T-cell (primary cell): ENCODE measurements at regions not wholly inside any gene's neighbourhood (a gene's known extent, or its start where the extent isn't known, plus 50 kb on each side); places are given as distances from the start of the nearest gene placed in this dataset.
"Not testable (repeated sequence)": the region's sequence is repeated elsewhere in the genome, so short reads cannot be mapped to it uniquely, and the experiment has no call there.

Source experiments
- ATAC-seq, 4 experiments: fragments of 200-7000 bp in 3 of 4; fragments of 150-1000 bp in 1 of 4; cut with Tn5 transposase; replicated peaks in 1 of 4; 1 replicate in 3 of 4; 2 replicates in 1 of 4; pipeline ENCODE4 v1.10.0; 2021; ENCODE audit warnings: moderate library complexity in 3 of 4, mild to moderate bottlenecking in 2 of 4, moderate number of reproducible peaks in 1 of 4
- CTCF ChIA-PET, 2 donors: fragments of 300-600 bp; sonication (Branson Sonifier 250); formaldehyde crosslinking; loops; one replicate each; lab custom pipeline; 2022; ENCODE audit warnings: antibody characterized with exemption in 2 of 2; lab: Charles Lee
- POLR2A ChIA-PET, 2 donors: fragments of 300-600 bp; sonication (Branson Sonifier 250); formaldehyde crosslinking; loops; one replicate each; lab custom pipeline; 2022; ENCODE audit warnings: antibody characterized with exemption in 2 of 2; lab: Charles Lee
- DNase-seq, 35 experiments: peaks; one replicate each; pipeline versions ENCODE4 v3.0.0 to v3.0.0-alpha.2; 2013 to 2023
- H3K27ac ChIP-seq: one replicate; pipeline ENCODE4 v1.5.1; 2013; ENCODE audit warnings: low read length
- H3K27me3 ChIP-seq, 2 experiments: replicated peaks in 1 of 2; 1 replicate in 1 of 2; 2 replicates in 1 of 2; pipeline versions ENCODE4 v1.6.1 to v1.7.0; 2013; ENCODE audit warnings: low read length in 1 of 2, mixed read lengths in 1 of 2; ENCODE audit not compliant: control insufficient read depth in 2 of 2, insufficient read depth in 2 of 2; ENCODE audit errors: extremely low read depth in 1 of 2
- H3K36me3 ChIP-seq, 2 donors: 1 replicate in 1 of 2; 2 replicates in 1 of 2; pipeline versions ENCODE4 v1.6.1 to v1.7.0; 2013; ENCODE audit warnings: low read length in 1 of 2; ENCODE audit not compliant: control insufficient read depth in 2 of 2, insufficient read depth in 1 of 2; ENCODE audit errors: extremely low read depth in 1 of 2
- H3K4me1 ChIP-seq, 2 experiments: 1 replicate in 1 of 2; 2 replicates in 1 of 2; pipeline versions ENCODE4 v1.6.1 to v1.7.0; 2013; ENCODE audit warnings: low read length in 2 of 2, mixed read lengths in 1 of 2; ENCODE audit not compliant: insufficient read depth in 2 of 2, control insufficient read depth in 1 of 2; ENCODE audit errors: extremely low read depth in 1 of 2
- H3K4me3 ChIP-seq, 2 donors: 1 replicate in 1 of 2; 2 replicates in 1 of 2; pipeline versions ENCODE4 v1.5.1 to v1.7.0; 2013; ENCODE audit warnings: mild to moderate bottlenecking in 2 of 2, low read length in 1 of 2, moderate library complexity in 1 of 2; ENCODE audit not compliant: control insufficient read depth in 1 of 2; ENCODE audit errors: extremely low read depth in 1 of 2
- H3K9me3 ChIP-seq: 2 replicates; pipeline ENCODE4 v1.7.0; 2013
- H3K27ac Mint-ChIP-seq, 2 donors: one replicate each; pipeline ENCODE4 v1.8.0; 2020 to 2021; ENCODE audit warnings: mild to moderate bottlenecking in 2 of 2, mixed read lengths in 2 of 2
- H3K27me3 Mint-ChIP-seq, 2 donors: one replicate each; pipeline ENCODE4 v1.8.0; 2021 to 2022; ENCODE audit warnings: mixed read lengths in 2 of 2
- H3K36me3 Mint-ChIP-seq: one replicate; pipeline ENCODE4 v1.8.0; 2021; ENCODE audit warnings: mixed read lengths
- H3K4me1 Mint-ChIP-seq, 3 donors: one replicate each; pipeline ENCODE4 v1.8.0; 2020 to 2022; ENCODE audit warnings: mixed read lengths in 3 of 3, mild to moderate bottlenecking in 1 of 3
- H3K4me3 Mint-ChIP-seq, 3 donors: one replicate each; pipeline ENCODE4 v1.8.0; 2020 to 2022; ENCODE audit warnings: mild to moderate bottlenecking in 3 of 3, mixed read lengths in 3 of 3, moderate library complexity in 3 of 3
- H3K9me3 Mint-ChIP-seq, 3 donors: one replicate each; pipeline ENCODE4 v1.8.0; 2020 to 2022; ENCODE audit warnings: mixed read lengths in 3 of 3
- WGBS: methylation state at CpG from one replicate; pipeline ENCODE4 v1.1.5; 2013; ENCODE audit warnings: missing lambda C conversion rate; ENCODE audit not compliant: insufficient coverage; 5-methylcytosine and 5-hydroxymethylcytosine counted together

- H3K9me3 ChIP-seq, result no peaks in the 10 kb centered on the region
- Mint-ChIP-seq H3K36me3 (no peaks in the 10 kb centered on the region), H3K27me3 (peaks cover 4% of the 10 kb centered on the region in 2 donors), H3K9me3 (peaks cover 0 to 3% (median 0%) of the 10 kb centered on the region in 3 donors), H3K27ac (no peak overlapping the region), H3K4me1 (no peaks in the 10 kb centered on the region), H3K4me3 (no peak overlapping the region)
- ChIA-PET POLR2A (no interaction called here), CTCF (no interaction called here)
- H3K27ac ChIP-seq, result no peak overlapping the region
- DNase-seq, result no peak
- H3K4me1 ChIP-seq, result no peaks in the 10 kb centered on the region
- no peaks in the 10 kb centered on the region for H3K27me3 ChIP-seq
- ATAC-seq, result no peak
- no peak overlapping the region for H3K4me3 ChIP-seq
- no CpG with 5 or more reads among the region's 6 CpGs for WGBS
- no peaks in the 10 kb centered on the region for H3K36me3 ChIP-seq
These were observed 66.0 kb upstream of the LARGE1 start for GRCh38 chr22:33986167-33986771.

GRCh38 chr22:33986954-33987353 lies 66.7 kb upstream of the LARGE1 start:
- 49% methylated on average over 4 of the region's 5 CpGs for WGBS
- no peaks in the 10 kb centered on the region for H3K36me3 ChIP-seq
- POLR2A ChIA-PET, result no interaction called here
- H3K4me3 ChIP-seq, result no peak overlapping the region
- H3K27ac Mint-ChIP-seq, result no peak overlapping the region
- H3K4me3 Mint-ChIP-seq, result no peak overlapping the region
- no peak overlapping the region for H3K27ac ChIP-seq
- DNase-seq (no peak), ATAC-seq (no peak)
- CTCF ChIA-PET, result no interaction called here
- peaks cover 4% of the 10 kb centered on the region in 2 donors for H3K27me3 Mint-ChIP-seq
- no peaks in the 10 kb centered on the region for H3K9me3 ChIP-seq
- no peaks in the 10 kb centered on the region for H3K4me1 Mint-ChIP-seq
- H3K27me3 ChIP-seq, result no peaks in the 10 kb centered on the region
- H3K9me3 Mint-ChIP-seq, result peaks cover 0 to 3% (median 0%) of the 10 kb centered on the region in 3 donors
- H3K36me3 Mint-ChIP-seq, result no peaks in the 10 kb centered on the region
- no peaks in the 10 kb centered on the region for H3K4me1 ChIP-seq

GRCh38 chr22:33989263-33989662 lies 69.0 kb upstream of the LARGE1 start:
- H3K36me3 Mint-ChIP-seq, H3K9me3 Mint-ChIP-seq, H3K4me3 ChIP-seq, H3K4me3 Mint-ChIP-seq, H3K27ac Mint-ChIP-seq, H3K4me1 ChIP-seq, CTCF ChIA-PET, H3K27ac ChIP-seq, H3K36me3 ChIP-seq, H3K27me3 ChIP-seq, H3K4me1 Mint-ChIP-seq, DNase-seq, H3K9me3 ChIP-seq, H3K27me3 Mint-ChIP-seq, POLR2A ChIA-PET, ATAC-seq: not testable (repeated sequence)
- WGBS, result 100% methylated on average over 2 of the region's 7 CpGs

- CTCF ChIA-PET, result no interaction called here
- H3K4me1 ChIP-seq, result no peaks in the 10 kb centered on the region
- Mint-ChIP-seq H3K36me3 (no peaks in the 10 kb centered on the region), H3K27ac (no peak overlapping the region), H3K27me3 (peaks cover 2 to 4% of the 10 kb centered on the region in 2 donors), H3K4me3 (no peak overlapping the region), H3K4me1 (no peaks in the 10 kb centered on the region), H3K9me3 (peaks cover 0 to 3% (median 0%) of the 10 kb centered on the region in 3 donors)
- H3K27me3 ChIP-seq, result no peaks in the 10 kb centered on the region
- POLR2A ChIA-PET, result no interaction called here
- no CpG with 5 or more reads among the region's 1 CpG for WGBS
- peaks cover 3% of the 10 kb centered on the region for H3K9me3 ChIP-seq
- H3K36me3 ChIP-seq, result no peaks in the 10 kb centered on the region
- ATAC-seq (no peak), DNase-seq (no peak)
- no peak overlapping the region for H3K4me3 ChIP-seq
- no peak overlapping the region for H3K27ac ChIP-seq
These were observed 71.3 kb upstream of the LARGE1 start for GRCh38 chr22:33991620-33992019.

- Histone ChIP-seq H3K36me3 (no peaks in the 10 kb centered on the region), H3K27me3 (no peaks in the 10 kb centered on the region), H3K4me1 (no peaks in the 10 kb centered on the region), H3K4me3 (no peak overlapping the region), H3K9me3 (peaks cover 3% of the 10 kb centered on the region), H3K27ac (no peak overlapping the region)
- ATAC-seq (no peak), DNase-seq (no peak)
- H3K9me3 Mint-ChIP-seq, result peaks cover 15 to 27% (median 17%) of the 10 kb centered on the region in 3 donors
- H3K4me3 Mint-ChIP-seq, result no peak overlapping the region
- H3K36me3 Mint-ChIP-seq, result no peaks in the 10 kb centered on the region
- no CpG with 5 or more reads among the region's 3 CpGs for WGBS
- ChIA-PET POLR2A (no interaction called here), CTCF (no interaction called here)
- no peak overlapping the region for H3K27ac Mint-ChIP-seq
- no peaks in the 10 kb centered on the region for H3K27me3 Mint-ChIP-seq
- H3K4me1 Mint-ChIP-seq, result no peaks in the 10 kb centered on the region
These were observed 76.5 kb upstream of the LARGE1 start for GRCh38 chr22:33996824-33997223.

GRCh38 chr22:34000879-34001526 lies 80.7 kb upstream of the LARGE1 start:
- POLR2A ChIA-PET, result no interaction called here
- WGBS, result 63% methylated on average over 1 of the region's 2 CpGs
- H3K36me3 Mint-ChIP-seq, result no peaks in the 10 kb centered on the region
- H3K27ac Mint-ChIP-seq, result no peak overlapping the region
- ATAC-seq (no peak), DNase-seq (no peak)
- no peak overlapping the region for H3K4me3 Mint-ChIP-seq
- Histone ChIP-seq H3K36me3 (no peaks in the 10 kb centered on the region), H3K4me3 (no peak overlapping the region), H3K27me3 (no peaks in the 10 kb centered on the region), H3K9me3 (no peaks in the 10 kb centered on the region), H3K27ac (no peak overlapping the region), H3K4me1 (no peaks in the 10 kb centered on the region)
- no peaks in the 10 kb centered on the region for H3K4me1 Mint-ChIP-seq
- peaks cover 14 to 39% (median 30%) of the 10 kb centered on the region in 3 donors for H3K9me3 Mint-ChIP-seq
- no peaks in the 10 kb centered on the region for H3K27me3 Mint-ChIP-seq
- CTCF ChIA-PET, result no interaction called here
